ACC112 (cell line): ENCODE measurements at regions not wholly inside any gene's neighbourhood (a gene's known extent, or its start where the extent isn't known, plus 50 kb on each side); places are given as distances from the start of the nearest gene placed in this dataset.

Experiments used
- H2AFZ ChIP-seq: fragments of 200-600 bp; sonication (generic); one replicate; pipeline ENCODE4 v1.6.0; 2017; ENCODE audit warnings: antibody characterized with exemption, low read length; ENCODE audit not compliant: unreplicated experiment
- H3K27ac ChIP-seq: fragments of 200-600 bp; sonication (generic); 2 replicates; pipeline ENCODE4 v1.5.1; 2014; ENCODE audit warnings: low read depth, mild to moderate bottlenecking, antibody characterized with exemption, low read length, moderate library complexity
- H3K27me3 ChIP-seq: fragments of 200-600 bp; sonication (generic); 2 replicates; pipeline ENCODE4 v1.6.1; 2014; ENCODE audit warnings: mild to moderate bottlenecking, antibody characterized with exemption, low read length, moderate library complexity, mixed read lengths; ENCODE audit not compliant: insufficient read depth
- H3K36me3 ChIP-seq: fragments of 200-600 bp; sonication (generic); 2 replicates; pipeline ENCODE4 v1.6.1; 2016; ENCODE audit warnings: mild to moderate bottlenecking, antibody characterized with exemption, low read length, moderate library complexity, mixed read lengths; ENCODE audit not compliant: insufficient read depth
- H3K4me1 ChIP-seq: fragments of 200-600 bp; sonication (generic); one replicate; pipeline ENCODE4 v1.6.1; 2016; ENCODE audit warnings: low read length, mixed read lengths; ENCODE audit not compliant: insufficient read depth, unreplicated experiment, control insufficient read depth
- H3K4me3 ChIP-seq: fragments of 200-600 bp; sonication (generic); 2 replicates; pipeline ENCODE4 v1.5.1; 2014; ENCODE audit warnings: mild to moderate bottlenecking, low read depth, low read length
- H3K79me2 ChIP-seq: fragments of 200-600 bp; sonication (generic); one replicate; pipeline ENCODE4 v1.6.0; 2016; ENCODE audit warnings: low read length; ENCODE audit not compliant: control insufficient read depth, unreplicated experiment, insufficient read depth

- Histone ChIP-seq H3K27me3 (no peaks in the 10 kb centered on the region), H3K4me3 (no peak overlapping the region), H3K36me3 (no peaks in the 10 kb centered on the region)
Measured at GRCh38 chr15:95328559-95328958, 1001.9 kb upstream of the NR2F2 start.

GRCh38 chr15:95329362-95329761, 1001.1 kb upstream of the NR2F2 start:
- Histone ChIP-seq H3K4me3 (no peak overlapping the region), H3K36me3 (no peaks in the 10 kb centered on the region), H2AFZ (no peak overlapping the region), H3K27me3 (no peaks in the 10 kb centered on the region), H3K4me1 (peaks cover 13% of the 10 kb centered on the region), H3K27ac (no peak overlapping the region), H3K79me2 (no peaks in the 10 kb centered on the region)

More at GRCh38 chr15:95328559-95328958, 1001.9 kb upstream of the NR2F2 start:
- Histone ChIP-seq H3K27ac (no peak overlapping the region), H3K4me1 (peaks cover 13% of the 10 kb centered on the region), H2AFZ (no peak overlapping the region), H3K79me2 (no peaks in the 10 kb centered on the region)

GRCh38 chr15:95341686-95342085, 988.8 kb upstream of the NR2F2 start:
- Histone ChIP-seq H3K79me2 (no peaks in the 10 kb centered on the region), H3K27me3 (no peaks in the 10 kb centered on the region), H3K36me3 (no peaks in the 10 kb centered on the region), H3K4me3 (no peak overlapping the region), H3K4me1 (no peaks in the 10 kb centered on the region), H2AFZ (no peak overlapping the region), H3K27ac (no peak overlapping the region)

- Histone ChIP-seq H3K36me3 (no peaks in the 10 kb centered on the region), H3K4me3 (no peak overlapping the region), H3K79me2 (no peaks in the 10 kb centered on the region), H3K27me3 (no peaks in the 10 kb centered on the region), H2AFZ (no peak overlapping the region), H3K27ac (no peak overlapping the region), H3K4me1 (no peaks in the 10 kb centered on the region)
Measured at GRCh38 chr15:95345867-95346266, 984.6 kb upstream of the NR2F2 start.

GRCh38 chr15:95346721-95347475, 983.6 kb upstream of the NR2F2 start:
- Histone ChIP-seq H2AFZ (no peak overlapping the region), H3K79me2 (no peaks in the 10 kb centered on the region), H3K36me3 (no peaks in the 10 kb centered on the region), H3K27ac (no peak overlapping the region), H3K4me3 (no peak overlapping the region), H3K27me3 (no peaks in the 10 kb centered on the region), H3K4me1 (no peaks in the 10 kb centered on the region)

DNA sequence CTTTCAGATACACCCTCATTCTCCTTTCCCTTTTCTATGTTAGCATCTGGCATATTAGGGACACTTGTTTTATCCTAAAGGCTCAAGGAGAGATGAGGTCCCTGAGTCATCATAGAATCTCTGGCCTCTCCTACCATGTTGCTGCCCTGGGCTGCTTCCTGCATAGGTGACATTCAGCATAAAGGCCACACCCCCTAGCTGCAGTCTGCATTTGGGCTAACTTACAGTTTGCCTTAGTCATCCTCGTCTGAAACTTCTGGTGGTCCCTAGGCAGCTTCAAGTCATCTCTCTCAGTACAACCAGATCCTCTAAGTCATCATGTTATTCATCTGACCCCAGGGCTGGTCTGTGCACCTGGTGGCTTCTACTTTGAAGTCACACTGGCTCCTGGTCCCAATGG, 982.7 kb upstream of the NR2F2 start:
- H2AFZ ChIP-seq = no peak overlapping the region
- no peak overlapping the region for H3K4me3 ChIP-seq

DNA sequence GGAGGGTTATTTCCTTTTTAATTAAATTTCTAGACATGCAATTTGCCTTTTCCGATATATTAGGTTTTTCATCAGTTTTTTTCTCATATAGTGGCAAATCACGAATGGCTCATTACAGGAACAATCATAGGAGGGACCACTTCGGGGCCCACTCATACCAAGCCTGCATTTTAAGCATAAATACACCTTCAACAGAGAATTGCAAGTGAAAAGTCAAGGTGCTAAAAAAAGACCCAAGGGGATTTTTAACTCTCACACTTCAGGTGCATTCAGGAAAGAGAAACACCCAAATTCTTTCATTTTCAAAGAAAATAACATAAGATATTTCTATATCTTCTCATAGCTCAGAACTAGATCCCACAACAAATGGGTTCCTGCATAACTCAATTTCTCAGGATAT, 979.6 kb upstream of the NR2F2 start:
- H3K79me2 ChIP-seq = no peaks in the 10 kb centered on the region

More for the DNA sequence above, 982.7 kb upstream of the NR2F2 start:
- H3K27ac ChIP-seq = no peak overlapping the region
- H3K79me2 ChIP-seq = no peaks in the 10 kb centered on the region
- no peaks in the 10 kb centered on the region for H3K27me3 ChIP-seq
- no peaks in the 10 kb centered on the region for H3K36me3 ChIP-seq
- no peaks in the 10 kb centered on the region for H3K4me1 ChIP-seq

DNA sequence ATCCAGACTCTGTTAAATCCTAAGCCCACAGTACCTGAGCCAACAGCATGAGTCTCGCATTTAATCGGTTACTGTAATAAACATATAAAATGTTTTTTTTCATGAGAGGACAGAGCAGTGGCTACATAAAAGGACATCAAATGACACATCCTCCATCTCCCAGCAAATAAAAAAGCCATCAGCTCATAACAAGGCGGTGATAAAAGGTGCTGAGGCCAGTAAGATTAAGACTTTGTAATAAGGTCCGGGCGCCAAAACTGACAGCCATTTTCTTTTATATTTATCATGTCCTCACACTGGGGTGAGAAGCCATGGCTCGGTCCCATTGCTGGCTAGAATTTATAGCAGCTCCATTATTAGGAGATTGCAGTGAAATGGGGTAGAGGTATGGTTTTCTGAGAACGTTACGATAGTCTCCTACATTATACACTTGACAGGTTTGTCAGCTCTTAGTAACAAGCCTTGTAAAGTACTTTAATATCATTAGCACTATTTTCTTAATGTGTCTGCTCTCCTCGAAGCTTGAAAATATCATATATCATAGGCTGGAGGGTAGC, 977.8 kb upstream of the NR2F2 start:
- Histone ChIP-seq H3K36me3 (no peaks in the 10 kb centered on the region), H2AFZ (no peak overlapping the region), H3K27me3 (no peaks in the 10 kb centered on the region), H3K4me3 (no peak overlapping the region), H3K27ac (no peak overlapping the region), H3K4me1 (no peaks in the 10 kb centered on the region), H3K79me2 (no peaks in the 10 kb centered on the region)

More for the DNA sequence above, 979.6 kb upstream of the NR2F2 start:
- Histone ChIP-seq H3K27ac (no peak overlapping the region), H3K27me3 (no peaks in the 10 kb centered on the region), H3K4me1 (no peaks in the 10 kb centered on the region), H3K36me3 (no peaks in the 10 kb centered on the region), H2AFZ (no peak overlapping the region), H3K4me3 (no peak overlapping the region)

- Histone ChIP-seq H3K27ac (no peak overlapping the region), H3K27me3 (no peaks in the 10 kb centered on the region), H2AFZ (no peak overlapping the region), H3K36me3 (no peaks in the 10 kb centered on the region), H3K4me1 (no peaks in the 10 kb centered on the region), H3K4me3 (no peak overlapping the region), H3K79me2 (no peaks in the 10 kb centered on the region)
Measured at GRCh38 chr15:95353512-95353911, 977.0 kb upstream of the NR2F2 start.

DNA sequence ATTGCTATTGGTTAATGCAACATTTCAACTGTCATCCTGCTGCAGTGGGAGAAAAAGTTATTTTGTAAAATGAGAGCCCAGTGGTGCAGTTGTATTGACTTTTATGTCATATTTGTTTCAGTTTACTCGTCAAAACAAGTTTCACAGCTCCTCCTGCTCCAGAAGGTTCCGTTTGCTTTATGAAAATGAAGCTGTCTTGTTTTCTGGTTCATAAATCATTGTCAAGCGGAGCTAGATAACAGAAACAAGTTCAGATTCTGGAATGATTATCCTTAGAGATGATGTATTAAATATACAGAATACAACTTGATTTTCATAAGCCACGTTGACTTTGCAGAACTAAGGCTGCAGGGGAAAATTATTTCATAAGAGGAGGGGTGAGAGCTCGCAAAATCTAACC, 970.5 kb upstream of the NR2F2 start:
- no peaks in the 10 kb centered on the region for H3K27me3 ChIP-seq
- no peaks in the 10 kb centered on the region for H3K36me3 ChIP-seq
- no peak overlapping the region for H3K4me3 ChIP-seq
- H3K27ac ChIP-seq = no peak overlapping the region
- no peaks in the 10 kb centered on the region for H3K4me1 ChIP-seq
- H2AFZ ChIP-seq = no peak overlapping the region
- no peaks in the 10 kb centered on the region for H3K79me2 ChIP-seq

GRCh38 chr15:95362306-95362705, 968.2 kb upstream of the NR2F2 start:
- Histone ChIP-seq H3K36me3 (no peaks in the 10 kb centered on the region), H2AFZ (no peak overlapping the region), H3K27ac (no peak overlapping the region), H3K79me2 (no peaks in the 10 kb centered on the region), H3K4me3 (no peak overlapping the region), H3K4me1 (no peaks in the 10 kb centered on the region), H3K27me3 (no peaks in the 10 kb centered on the region)
